Mesenchymal stem cell (in vitro differentiated cells and primary cell): ENCODE measurements at regions not wholly inside any gene's neighbourhood (a gene's known extent, or its start where the extent isn't known, plus 50 kb on each side); places are given as distances from the start of the nearest gene placed in this dataset.

Source experiments
- DNase-seq: peaks from one replicate; pipeline ENCODE4 v3.0.0-alpha.2; 2013
- H2AFZ ChIP-seq: one replicate; pipeline ENCODE4 v1.6.1; 2013; ENCODE audit warnings: low read depth, mild to moderate bottlenecking, control low read depth, inconsistent platforms, low read length, moderate library complexity
- H2AK5ac ChIP-seq: 2 replicates; pipeline ENCODE4 v1.6.1; 2013; ENCODE audit warnings: low read length, moderate library complexity, mild to moderate bottlenecking, inconsistent platforms; ENCODE audit not compliant: severe bottlenecking
- H2BK120ac ChIP-seq: one replicate; pipeline ENCODE4 v1.6.1; 2013; ENCODE audit warnings: low read depth, mild to moderate bottlenecking, inconsistent platforms, low read length, moderate library complexity
- H2BK12ac ChIP-seq, 2 experiments: one replicate each; pipeline ENCODE4 v1.6.1; 2013; ENCODE audit warnings: inconsistent platforms in 2 of 2, low read length in 2 of 2, mild to moderate bottlenecking in 2 of 2, moderate library complexity in 2 of 2, control low read depth in 1 of 2
- H2BK15ac ChIP-seq: one replicate; pipeline ENCODE4 v1.6.1; 2013; ENCODE audit warnings: mild to moderate bottlenecking, low read depth, inconsistent platforms; ENCODE audit not compliant: poor library complexity, severe bottlenecking
- H2BK5ac ChIP-seq: 2 replicates; pipeline ENCODE4 v1.6.1; 2013; ENCODE audit warnings: low read depth, mild to moderate bottlenecking, low read length, control low read depth, inconsistent platforms; ENCODE audit not compliant: poor library complexity, severe bottlenecking
- H3K14ac ChIP-seq, 2 experiments: one replicate each; pipeline ENCODE4 v1.6.1; 2013; ENCODE audit warnings: inconsistent platforms in 2 of 2, low read length in 2 of 2, control low read depth in 1 of 2, mild to moderate bottlenecking in 1 of 2, moderate library complexity in 1 of 2
- H3K18ac ChIP-seq, 2 experiments: one replicate each; pipeline ENCODE4 v1.6.1; 2013; ENCODE audit warnings: inconsistent platforms in 2 of 2, low read length in 2 of 2, control low read depth in 1 of 2, low read depth in 1 of 2, mild to moderate bottlenecking in 1 of 2
- H3K23ac ChIP-seq, 2 experiments: one replicate each; pipeline ENCODE4 v1.6.1; 2013; ENCODE audit warnings: inconsistent platforms in 2 of 2, low read length in 2 of 2, mild to moderate bottlenecking in 2 of 2, moderate library complexity in 2 of 2, control low read depth in 1 of 2
- H3K27ac ChIP-seq: 2 replicates; pipeline ENCODE4 v1.5.1; 2013; ENCODE audit warnings: mild to moderate bottlenecking, moderate library complexity, low read length, control low read depth, inconsistent platforms; ENCODE audit not compliant: poor library complexity, severe bottlenecking
- H3K27me3 ChIP-seq, 2 experiments: 2 replicates each; pipeline versions ENCODE4 v1.6.1 to v1.7.0; 2013; ENCODE audit warnings: low read length in 2 of 2, mild to moderate bottlenecking in 2 of 2, moderate library complexity in 2 of 2, control low read depth in 1 of 2, inconsistent platforms in 1 of 2; ENCODE audit not compliant: control insufficient read depth in 1 of 2, insufficient read depth in 1 of 2
- H3K36me3 ChIP-seq, 2 experiments: 2 replicates each; pipeline versions ENCODE4 v1.6.1 to v1.7.0; 2013; ENCODE audit warnings: low read length in 2 of 2, control low read depth in 1 of 2, inconsistent platforms in 1 of 2, low read depth in 1 of 2, mild to moderate bottlenecking in 1 of 2; ENCODE audit not compliant: insufficient read depth in 2 of 2, control insufficient read depth in 1 of 2
- H3K4ac ChIP-seq, 2 experiments: one replicate each; pipeline ENCODE4 v1.6.1; 2013; ENCODE audit warnings: inconsistent platforms in 2 of 2, low read length in 2 of 2, mild to moderate bottlenecking in 2 of 2, moderate library complexity in 2 of 2, control low read depth in 1 of 2, low read depth in 1 of 2
- H3K4me1 ChIP-seq: 2 replicates; pipeline ENCODE4 v1.6.1; 2013; ENCODE audit warnings: low read depth, low read length, control low read depth; ENCODE audit not compliant: control insufficient read depth, insufficient read depth
- H3K4me2 ChIP-seq: 2 replicates; pipeline ENCODE4 v1.6.1; 2013; ENCODE audit warnings: low read length, mild to moderate bottlenecking, inconsistent platforms; ENCODE audit not compliant: poor library complexity, severe bottlenecking
- H3K4me3 ChIP-seq, 2 experiments: 2 replicates each; pipeline versions ENCODE4 v1.5.1 to v1.7.0; 2013; ENCODE audit warnings: low read length in 2 of 2, mild to moderate bottlenecking in 2 of 2, control low read depth in 1 of 2, low read depth in 1 of 2; ENCODE audit not compliant: insufficient read depth in 1 of 2
- H3K79me1 ChIP-seq: replicated peaks from 2 replicates; pipeline ENCODE4 v1.6.1; 2013; ENCODE audit warnings: mild to moderate bottlenecking, control low read depth, low read length, inconsistent platforms; ENCODE audit not compliant: poor library complexity, severe bottlenecking
- H3K9ac ChIP-seq: 2 replicates; pipeline ENCODE4 v1.7.0; 2013; ENCODE audit warnings: mild to moderate bottlenecking, low read length, moderate library complexity
- H3K9me3 ChIP-seq: 2 replicates; pipeline ENCODE4 v1.7.0; 2013; ENCODE audit warnings: mild to moderate bottlenecking, low read length; ENCODE audit not compliant: control insufficient read depth
- H4K8ac ChIP-seq: one replicate; pipeline ENCODE4 v1.6.1; 2013; ENCODE audit warnings: inconsistent platforms, mild to moderate bottlenecking, low read length, moderate library complexity
- H4K91ac ChIP-seq: one replicate; pipeline ENCODE4 v1.6.1; 2013; ENCODE audit warnings: mild to moderate bottlenecking, low read length, inconsistent platforms
- WGBS: methylation state at CpG from one replicate; pipeline ENCODE4 v1.1.7; 2013; ENCODE audit warnings: mixed read lengths; 5-methylcytosine and 5-hydroxymethylcytosine counted together

- H3K79me1 ChIP-seq = no peaks in the 10 kb centered on the region
- H3K14ac ChIP-seq = no peak overlapping the region
- no peak overlapping the region for H3K9ac ChIP-seq
- H3K4ac ChIP-seq = no peak overlapping the region
- no peak overlapping the region for H2BK15ac ChIP-seq
- WGBS = 86% methylated on average over 7 of the region's 7 CpGs
- no peak overlapping the region for H3K18ac ChIP-seq
- H3K36me3 ChIP-seq = no peaks in the 10 kb centered on the region
- H3K27ac ChIP-seq = no peak overlapping the region
- DNase-seq = no peak
- H2AFZ ChIP-seq = no peak overlapping the region
- H4K8ac ChIP-seq = no peak overlapping the region
- H3K23ac ChIP-seq = no peak overlapping the region
- no peak overlapping the region for H3K4me3 ChIP-seq
- H2BK5ac ChIP-seq = no peak overlapping the region
- no peak overlapping the region for H2AK5ac ChIP-seq
- H3K4me1 ChIP-seq = no peaks in the 10 kb centered on the region
- H3K9me3 ChIP-seq = no peaks in the 10 kb centered on the region
- no peaks in the 10 kb centered on the region for H3K27me3 ChIP-seq
- H4K91ac ChIP-seq = no peak overlapping the region
- no peak overlapping the region for H3K4me2 ChIP-seq
- H2BK120ac ChIP-seq = no peak overlapping the region
- no peak overlapping the region for H2BK12ac ChIP-seq
These were observed 138.2 kb downstream of the GLUL start for GRCh38 chr1:182253319-182253860.

GRCh38 chr1:182251561-182251960 lies 140.0 kb downstream of the GLUL start:
- Histone ChIP-seq H2BK120ac (no peak overlapping the region), H3K4me3 (no peak overlapping the region), H3K27me3 (peaks cover 0 to 2% of the 10 kb centered on the region in 2 experiments), H3K9ac (no peak overlapping the region), H3K4ac (no peak overlapping the region), H3K9me3 (no peaks in the 10 kb centered on the region), H4K8ac (no peak overlapping the region), H2AK5ac (no peak overlapping the region), H3K27ac (no peak overlapping the region), H3K14ac (no peak overlapping the region), H3K4me2 (no peak overlapping the region), H4K91ac (no peak overlapping the region), H3K23ac (no peak overlapping the region), H3K79me1 (no peaks in the 10 kb centered on the region), H3K18ac (no peak overlapping the region), H2BK15ac (no peak overlapping the region), H3K36me3 (no peaks in the 10 kb centered on the region), H2BK5ac (no peak overlapping the region), H3K4me1 (no peaks in the 10 kb centered on the region), H2BK12ac (no peak overlapping the region), H2AFZ (no peak overlapping the region)
- WGBS = 86% methylated on average over 1 of the region's 1 CpG
- DNase-seq = no peak

- no peak overlapping the region for H4K91ac ChIP-seq
- H3K79me1 ChIP-seq = no peaks in the 10 kb centered on the region
- no peak overlapping the region for H3K18ac ChIP-seq
- H3K14ac ChIP-seq = no peak overlapping the region
- H3K4ac ChIP-seq = no peak overlapping the region
- H3K4me2 ChIP-seq = no peak overlapping the region
- H2BK5ac ChIP-seq = no peak overlapping the region
- H3K4me3 ChIP-seq = no peak overlapping the region
- no peak overlapping the region for H2AFZ ChIP-seq
- 73% methylated on average over 15 of the region's 15 CpGs for WGBS
- no peaks in the 10 kb centered on the region for H3K36me3 ChIP-seq
- no peak overlapping the region for H2BK15ac ChIP-seq
- H2AK5ac ChIP-seq = no peak overlapping the region
- no peaks in the 10 kb centered on the region for H3K4me1 ChIP-seq
- no peak overlapping the region for H3K9ac ChIP-seq
- H3K27me3 ChIP-seq = peaks cover 0 to 2% of the 10 kb centered on the region in 2 experiments
- H3K23ac ChIP-seq = no peak overlapping the region
- H2BK120ac ChIP-seq = no peak overlapping the region
- H4K8ac ChIP-seq = no peak overlapping the region
- H2BK12ac ChIP-seq = no peak overlapping the region
- no peak overlapping the region for H3K27ac ChIP-seq
- H3K9me3 ChIP-seq = no peaks in the 10 kb centered on the region
- DNase-seq = no peak
These were observed 142.4 kb downstream of the GLUL start for GRCh38 chr1:182249201-182249676.

GRCh38 chr1:182248721-182249120 lies 142.9 kb downstream of the GLUL start:
- Histone ChIP-seq H3K36me3 (no peaks in the 10 kb centered on the region), H2BK120ac (no peak overlapping the region), H3K4me3 (no peak overlapping the region), H2BK5ac (no peak overlapping the region), H3K9ac (no peak overlapping the region), H2BK15ac (no peak overlapping the region), H2AFZ (no peak overlapping the region), H3K27me3 (peaks cover 0 to 2% of the 10 kb centered on the region in 2 experiments), H4K91ac (no peak overlapping the region), H3K18ac (no peak overlapping the region), H2AK5ac (no peak overlapping the region), H3K9me3 (no peaks in the 10 kb centered on the region), H2BK12ac (no peak overlapping the region), H3K79me1 (no peaks in the 10 kb centered on the region), H3K27ac (no peak overlapping the region), H4K8ac (no peak overlapping the region), H3K14ac (no peak overlapping the region), H3K4ac (no peak overlapping the region), H3K23ac (no peak overlapping the region), H3K4me1 (no peaks in the 10 kb centered on the region), H3K4me2 (no peak overlapping the region)
- no peak for DNase-seq
- no CpG with 5 or more reads among the region's 5 CpGs for WGBS
